Erythroblast (primary cell): ENCODE measurements at regions not wholly inside any gene's neighbourhood (a gene's known extent, or its start where the extent isn't known, plus 50 kb on each side); places are given as distances from the start of the nearest gene placed in this dataset.

ENCODE experiments used
- GATA1 ChIP-seq: IDR thresholded peaks from 2 replicates; pipeline ENCODE4 v1.6.1; 2011; ENCODE audit warnings: low read depth, mild to moderate bottlenecking, control low read depth, low read length, moderate library complexity
- POLR2A ChIP-seq: IDR thresholded peaks from 2 replicates; pipeline ENCODE4 v1.6.1; 2011; ENCODE audit warnings: mild to moderate bottlenecking, low read length

DNA sequence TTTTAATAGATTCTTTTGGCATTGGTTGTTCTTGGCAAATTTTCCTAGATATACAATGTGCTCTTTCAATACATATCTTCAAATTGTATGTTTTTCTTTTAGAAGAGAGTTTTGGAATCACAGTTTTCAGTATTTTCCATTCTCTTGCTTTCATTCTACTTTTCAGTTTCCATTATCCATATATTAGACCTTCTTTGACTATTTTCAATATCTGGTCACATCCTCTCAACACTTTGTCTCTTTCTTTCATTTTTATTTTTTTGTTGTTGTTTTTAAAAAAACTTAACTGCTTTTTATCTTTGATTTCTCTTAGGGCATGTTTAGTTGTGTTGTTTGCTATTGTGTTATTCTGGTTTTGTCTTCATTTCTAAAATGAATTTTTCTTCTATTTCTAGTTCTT, 59.9 kb upstream of the CLMN start:
- no peak for TF ChIP-seq POLR2A
- TF ChIP-seq GATA1: no peak
